K562 (cell line): ENCODE measurements at regions not wholly inside any gene's neighbourhood (a gene's known extent, or its start where the extent isn't known, plus 50 kb on each side); places are given as distances from the start of the nearest gene placed in this dataset.

Experiments used
- ATAC-seq: fragments of 200-7000 bp; cut with Tn5 transposase; 3 replicates; pipeline ENCODE4 v1.9.1; 2020; ENCODE audit warnings: moderate library complexity
- BruUV-seq: library from RNA; stranded (reverse); fragments of 400-500 nt; replicated peaks from 2 replicates; lab custom pipeline; 2021; lab: Mats Ljungman, UMichigan
- CTCF ChIA-PET: fragments of 300-600 bp; formaldehyde crosslinking; extraction: SDS; loops from one replicate; lab custom pipeline; 2021; ENCODE audit warnings: low intra/inter-chr PET ratio; lab: Yijun Ruan, JAX
- POLR2A ChIA-PET: fragments of 300-600, 350-650 bp; sonication (Branson Sonifier 250); formaldehyde crosslinking; extraction: SDS; loops from one replicate; lab custom pipeline; 2021; ENCODE audit warnings: antibody characterized with exemption, inconsistent platforms; lab: Yijun Ruan, JAX
- DNase-seq, 4 experiments: peaks; one replicate each; pipeline versions ENCODE4 v3.0.0 to v3.0.0-alpha.2; 2011 to 2018; ENCODE audit warnings: low spot score in 3 of 4, mixed read lengths in 3 of 4; ENCODE audit errors: extremely low read depth in 1 of 4
- FAIRE-seq: peaks from 2 replicates; lab custom pipeline; 2011; peaks lifted over from hg19 to GRCh38; lab: Jason Lieb, UNC
- H2AFZ ChIP-seq: 2 replicates; pipeline ENCODE4 v1.6.0; 2011; ENCODE audit warnings: low read depth, low read length, control low read depth, inconsistent platforms
- H3K27ac ChIP-seq: fragments of 200-600 bp; 3 replicates; pipeline ENCODE4 v1.8.0; 2011; ENCODE audit warnings: low read depth, mild to moderate bottlenecking, control low read depth, inconsistent platforms, low read length, moderate library complexity, mixed read lengths; ENCODE audit errors: extremely low read depth
- H3K27me3 ChIP-seq, 2 experiments: fragments of 300-600 bp in 1 of 2; 2 replicates in 1 of 2; 3 replicates in 1 of 2; pipeline versions ENCODE4 v1.6.0 to v1.8.0; 2011; ENCODE audit warnings: inconsistent platforms in 2 of 2, low read length in 2 of 2, mild to moderate bottlenecking in 1 of 2, mixed read lengths in 1 of 2, moderate library complexity in 1 of 2; ENCODE audit not compliant: control insufficient read depth in 2 of 2, insufficient read depth in 2 of 2
- H3K36me3 ChIP-seq: fragments of 300-600 bp; 3 replicates; pipeline ENCODE4 v1.8.0; 2011; ENCODE audit warnings: mild to moderate bottlenecking, low read length, inconsistent platforms; ENCODE audit not compliant: control insufficient read depth, insufficient read depth
- H3K4me1 ChIP-seq, 2 experiments: fragments of 200-600 bp in 1 of 2; replicated peaks in 1 of 2; 2 replicates in 1 of 2; 3 replicates in 1 of 2; pipeline versions ENCODE4 v1.5.1 to v1.8.0; 2011; ENCODE audit warnings: inconsistent platforms in 2 of 2, low read length in 2 of 2, mild to moderate bottlenecking in 1 of 2, mixed read lengths in 1 of 2, moderate library complexity in 1 of 2; ENCODE audit not compliant: control insufficient read depth in 2 of 2, insufficient read depth in 2 of 2
- H3K4me2 ChIP-seq: 2 replicates; pipeline ENCODE4 v1.6.1; 2011; ENCODE audit warnings: low read length, control low read depth, inconsistent platforms, mixed read lengths; ENCODE audit not compliant: insufficient read depth
- H3K4me3 ChIP-seq: fragments of 200-600 bp; sonication (generic), shearing (Covaris generic); 2 replicates; pipeline ENCODE4 v1.5.1; 2016; ENCODE audit warnings: control low read depth, inconsistent platforms
- H3K79me2 ChIP-seq: fragments of 200-600 bp; 3 replicates; pipeline ENCODE4 v1.8.0; 2011; ENCODE audit warnings: low read length, inconsistent platforms; ENCODE audit not compliant: control insufficient read depth, insufficient read depth
- H3K9ac ChIP-seq, 2 experiments: 2 replicates each; pipeline versions ENCODE4 v1.6.0 to v1.6.1; 2011; ENCODE audit warnings: low read depth in 2 of 2, low read length in 2 of 2, control low read depth in 1 of 2, inconsistent platforms in 1 of 2, mild to moderate bottlenecking in 1 of 2, mixed read lengths in 1 of 2; ENCODE audit not compliant: insufficient read depth in 1 of 2
- H3K9me1 ChIP-seq: one replicate; pipeline ENCODE4 v1.6.0; 2011; ENCODE audit warnings: inconsistent platforms, mild to moderate bottlenecking, low read length, moderate library complexity; ENCODE audit not compliant: control insufficient read depth, insufficient read depth
- H3K9me3 ChIP-seq: replicated peaks from 2 replicates; pipeline ENCODE4 v1.5.1; 2011; ENCODE audit warnings: low read depth, low read length, inconsistent platforms; ENCODE audit not compliant: control insufficient read depth, insufficient read depth
- H4K20me1 ChIP-seq: replicated peaks from 2 replicates; pipeline ENCODE4 v1.6.1; 2011; ENCODE audit warnings: low read length, inconsistent platforms, mixed read lengths; ENCODE audit not compliant: control insufficient read depth, insufficient read depth
- CREB3L1 ChIP-seq: fragments of 450-650 bp; IDR thresholded peaks from 2 replicates; pipeline ENCODE4 v1.6.1; 2014; ENCODE audit warnings: low read depth, mild to moderate bottlenecking, moderate library complexity, borderline replicate concordance
- SAP30 ChIP-seq: fragments of 200-600 bp; sonication (generic); IDR thresholded peaks from 2 replicates; pipeline ENCODE4 v1.6.1; 2012; ENCODE audit warnings: borderline replicate concordance, low read depth, mild to moderate bottlenecking, moderate library complexity, low read length, control low read depth, inconsistent platforms; ENCODE audit not compliant: insufficient read depth, poor library complexity, severe bottlenecking
- TAF9B ChIP-seq: fragments of 450-650 bp; IDR thresholded peaks from 2 replicates; pipeline ENCODE4 v1.6.1; 2018; ENCODE audit warnings: mild to moderate bottlenecking; ENCODE audit not compliant: partially characterized antibody
- ZBTB2 ChIP-seq: fragments of 450-650 bp; IDR thresholded peaks from 2 replicates; pipeline ENCODE4 v1.6.1; 2016; ENCODE audit warnings: antibody characterized with exemption
- ZNF316 ChIP-seq: fragments of 450-650 bp; IDR thresholded peaks from 2 replicates; pipeline ENCODE4 v1.6.1; 2016
- ZNF609 ChIP-seq: sonication (generic); formaldehyde crosslinking; IDR thresholded peaks from 2 replicates; pipeline ENCODE4 v1.8.1; 2023; ENCODE audit warnings: missing genetic modification reagents, mild to moderate bottlenecking, borderline replicate concordance
- WGBS: fragments of 100-300 bp; shearing (Covaris generic); methylation state at CpG from one replicate; pipeline ENCODE4 v1.1.6; 2016; ENCODE audit warnings: low coverage, mixed read lengths; ENCODE audit not compliant: insufficient coverage; ENCODE audit errors: missing lambda C conversion rate; 5-methylcytosine and 5-hydroxymethylcytosine counted together
- in situ Hi-C: fragments of 300-500 bp; cut with MboI; formaldehyde crosslinking; loops from 4 replicates; pipeline ENCODE4 v1.15.0; 2018; ENCODE audit warnings: inconsistent platforms, mixed read lengths
- intact Hi-C: fragments of 100-400 bp; cut with micrococcal nuclease; formaldehyde crosslinking; loops from 2 replicates; pipeline ENCODE4 v1.14.2; 2022

GRCh38 chr13:47461816-47462215, 539.3 kb downstream of the SUCLA2 start:
- intact Hi-C loops (no loop called here), in situ Hi-C loops (no loop called here)
- TF ChIP-seq TAF9B = no peak
- no peak for TF ChIP-seq ZNF609
- TF ChIP-seq ZBTB2 = no peak
- no peak for TF ChIP-seq ZNF316
- TF ChIP-seq SAP30 = no peak
- TF ChIP-seq CREB3L1 = no peak
- H3K9me1 ChIP-seq = no peaks in the 10 kb centered on the region
- FAIRE-seq (no peak), DNase-seq (no peak), ATAC-seq (no peak)
- H3K4me3 ChIP-seq = no peak overlapping the region
- no peaks in the 10 kb centered on the region for H3K79me2 ChIP-seq
- H3K27me3 ChIP-seq = no peaks in the 10 kb centered on the region
- H2AFZ ChIP-seq = no peak overlapping the region
- H3K9ac ChIP-seq = no peak overlapping the region
- H3K9me3 ChIP-seq = no peaks in the 10 kb centered on the region
- H3K4me2 ChIP-seq = no peak overlapping the region
- no peaks in the 10 kb centered on the region for H3K4me1 ChIP-seq
- POLR2A ChIA-PET = no interaction called here
- BruUV-seq = no TSS peak
- CTCF ChIA-PET = no interaction called here
- no peak overlapping the region for H3K27ac ChIP-seq
- no peaks in the 10 kb centered on the region for H3K36me3 ChIP-seq
- H4K20me1 ChIP-seq = no peaks in the 10 kb centered on the region
- WGBS = 0% methylated on average over 1 of the region's 1 CpG
